NCI-H128 (cell line): ENCODE measurements at regions not wholly inside any gene's neighbourhood (a gene's known extent, or its start where the extent isn't known, plus 50 kb on each side); places are given as distances from the start of the nearest gene placed in this dataset.

Source experiments
- DNase-seq: peaks from one replicate; lab custom pipeline; 2025; ENCODE audit not compliant: unreplicated experiment; lab: John Stamatoyannopoulos, UW

GRCh38 chr2:157179324-157180105 is 78.0 kb upstream of the GALNT5 start:
- DNase-seq: no peak

DNA sequence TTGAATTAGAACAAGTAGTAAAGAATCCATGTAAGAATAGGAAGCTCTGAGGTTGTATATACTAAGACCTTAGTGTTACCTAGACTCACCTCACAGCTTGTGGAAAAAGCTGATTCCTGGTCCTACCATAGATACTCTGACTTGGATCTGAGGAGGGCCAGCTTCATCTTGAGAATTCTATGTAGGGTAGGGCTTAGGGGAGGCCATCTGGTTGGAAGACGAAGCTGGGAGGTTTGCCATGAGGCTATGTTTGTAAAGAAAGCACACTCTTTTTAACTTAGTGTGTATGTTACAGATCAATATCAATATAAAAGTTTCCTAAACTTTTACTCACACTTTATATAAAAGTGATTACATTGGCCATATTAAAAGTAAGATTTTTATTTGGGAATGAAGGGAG is 77.1 kb upstream of the GALNT5 start:
- no peak for DNase-seq

GRCh38 chr2:157181234-157181633 is 76.3 kb upstream of the GALNT5 start:
- no peak for DNase-seq

DNA sequence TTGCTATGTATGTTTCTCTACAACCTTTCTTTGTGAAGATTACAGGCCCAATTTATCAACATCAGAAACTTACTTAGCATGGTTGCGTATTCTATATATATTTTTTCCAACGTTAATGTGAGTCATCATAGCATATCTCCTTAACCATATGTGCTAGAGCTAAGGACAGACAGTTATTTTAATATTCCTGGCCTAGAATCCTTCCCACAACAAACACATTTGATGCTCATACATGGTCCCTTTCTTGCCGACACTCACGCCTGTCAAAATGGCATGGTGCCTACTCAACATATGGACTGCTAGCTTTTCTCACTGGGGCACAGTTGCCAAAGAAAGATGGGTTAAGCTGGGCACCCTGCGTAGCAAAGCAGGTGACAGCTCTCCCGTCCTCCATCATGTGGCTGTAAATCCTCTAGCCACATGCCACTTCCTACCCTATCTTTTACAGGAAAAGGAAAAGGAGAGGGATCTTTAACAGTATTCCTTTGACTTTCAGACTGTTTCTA is 75.2 kb upstream of the GALNT5 start:
- no peak for DNase-seq

DNA sequence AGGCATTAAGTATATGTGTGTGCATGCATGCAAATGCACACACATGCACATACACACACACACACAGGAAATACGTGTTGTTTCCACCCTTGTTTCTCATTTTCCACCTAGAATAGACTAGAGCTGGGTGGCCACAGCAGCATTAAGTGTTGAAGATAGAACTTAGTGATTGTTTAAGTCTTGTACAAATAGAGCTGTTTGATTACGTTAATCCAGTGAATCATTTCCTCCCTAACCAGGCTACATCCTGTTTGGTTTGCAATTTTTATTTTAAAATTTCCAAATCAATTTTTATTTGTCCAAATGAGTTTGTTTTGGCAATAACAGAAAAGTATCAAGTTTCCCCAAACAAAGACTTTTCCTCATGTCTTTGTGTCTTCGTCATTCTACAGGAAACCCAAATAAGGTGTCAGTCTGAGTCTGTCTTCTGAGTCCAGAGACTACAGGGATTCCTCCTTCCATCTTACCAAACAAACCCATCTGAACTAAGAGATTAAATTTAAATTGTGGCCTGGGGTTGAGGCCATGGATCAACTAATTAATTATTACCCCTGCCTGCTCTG is 74.6 kb upstream of the GALNT5 start:
- no peak for DNase-seq

GRCh38 chr2:157184161-157184895 is 73.2 kb upstream of the GALNT5 start:
- no peak for DNase-seq

DNA sequence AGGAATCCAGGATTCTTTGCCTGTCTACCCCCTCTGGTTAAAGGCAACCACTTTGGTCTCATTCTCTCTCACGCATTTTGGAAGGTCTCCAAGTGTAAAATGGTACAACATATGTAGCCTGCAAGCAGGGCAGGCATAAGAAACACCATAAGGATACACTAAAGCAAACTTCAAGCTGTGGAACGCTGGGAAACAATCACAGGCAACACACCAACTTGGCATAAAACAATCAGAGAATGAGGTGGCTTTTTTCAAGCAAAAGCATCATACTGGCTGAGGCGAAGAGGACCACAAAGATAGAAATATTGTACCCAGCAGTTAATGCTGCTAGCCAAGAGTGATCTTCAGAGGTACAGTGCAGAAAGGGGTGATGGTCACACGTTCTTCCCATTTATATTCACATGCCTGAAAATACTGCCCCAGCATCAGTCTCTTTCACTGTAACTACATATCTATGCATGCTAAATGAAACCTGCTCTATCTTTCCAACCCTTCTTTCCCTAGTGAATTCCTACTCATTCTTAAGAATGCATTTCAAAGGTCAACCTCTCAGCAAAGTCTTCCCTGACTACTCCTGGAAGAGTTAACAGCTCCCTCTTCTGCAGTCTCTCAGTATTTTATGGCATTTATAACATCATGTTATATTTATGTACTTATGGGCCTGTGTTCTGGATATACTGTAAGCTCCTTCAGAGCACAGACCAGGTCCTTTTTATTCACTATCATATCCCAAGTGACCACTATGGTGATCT is 71.9 kb upstream of the GALNT5 start:
- no peak for DNase-seq

- no peak for DNase-seq
Measured at GRCh38 chr2:157190151-157190550, 67.4 kb upstream of the GALNT5 start.

GRCh38 chr2:157191186-157191585 is 66.3 kb upstream of the GALNT5 start:
- no peak for DNase-seq

DNA sequence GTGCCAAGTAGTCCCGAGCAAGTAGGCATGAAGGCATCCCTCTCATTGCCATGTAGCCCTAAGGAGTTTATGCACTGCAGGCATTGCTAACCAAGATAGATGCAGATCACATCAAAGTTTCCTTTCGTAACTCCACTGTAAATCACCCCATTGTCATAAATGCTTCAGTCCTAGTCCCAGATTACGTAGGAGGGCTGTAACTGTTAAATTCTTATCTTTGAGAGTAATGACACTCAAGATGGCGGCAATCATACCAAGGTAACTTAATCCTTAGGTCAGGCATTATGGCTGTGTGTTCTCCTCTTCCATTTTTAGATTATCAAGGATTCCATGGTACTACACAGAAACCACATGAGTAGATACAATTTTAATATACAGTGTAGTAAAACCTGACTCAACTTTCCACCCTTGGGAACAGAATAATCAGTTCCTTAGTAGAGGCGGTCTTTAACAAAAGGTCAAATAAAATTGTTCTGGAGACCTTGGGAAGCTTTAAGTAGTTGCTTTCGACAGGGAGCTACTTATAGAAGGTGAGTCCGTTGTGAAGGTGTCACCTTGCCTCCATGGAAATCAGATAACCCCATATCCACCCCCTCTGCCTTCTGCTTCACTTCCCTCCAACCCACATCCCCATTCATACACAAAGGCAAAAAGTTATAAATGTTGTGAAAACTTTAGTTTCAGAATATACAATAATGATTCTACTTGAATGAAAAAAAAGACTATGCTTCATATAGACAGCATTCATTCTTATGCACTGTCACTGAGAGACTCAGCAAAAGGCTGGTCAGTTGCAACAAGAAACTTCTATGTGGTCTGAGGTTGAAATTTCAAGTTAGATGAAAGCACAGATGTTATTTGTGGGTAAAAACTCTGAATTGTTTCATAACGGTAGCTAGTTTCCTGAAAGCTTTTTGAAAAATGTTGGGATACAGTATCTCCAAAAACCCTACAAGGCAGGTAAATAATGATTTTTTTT is 64.8 kb upstream of the GALNT5 start:
- no peak for DNase-seq

- no peak for DNase-seq
Measured at GRCh38 chr2:157193461-157193860, 64.0 kb upstream of the GALNT5 start.

GRCh38 chr2:157194097-157194688 is 63.3 kb upstream of the GALNT5 start:
- no peak for DNase-seq

DNA sequence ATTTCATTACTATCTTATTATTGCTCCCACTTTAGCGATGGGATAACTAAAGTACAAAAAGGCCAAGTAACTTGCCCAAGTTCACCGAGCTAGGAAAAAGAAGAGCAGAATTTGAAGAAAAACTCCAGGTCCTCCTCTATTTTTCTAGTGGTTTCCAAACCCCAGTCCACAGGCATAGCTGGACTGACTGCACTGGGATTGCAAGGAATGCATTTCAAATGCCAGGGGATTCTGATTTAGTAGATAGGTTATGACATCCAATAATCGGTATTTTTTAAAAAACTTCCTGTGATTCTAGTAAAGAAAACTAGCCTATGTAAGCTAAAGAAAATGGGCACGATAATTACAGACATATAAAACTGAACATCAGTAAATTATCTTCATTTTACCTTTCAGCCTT is 62.7 kb upstream of the GALNT5 start:
- no peak for DNase-seq

DNA sequence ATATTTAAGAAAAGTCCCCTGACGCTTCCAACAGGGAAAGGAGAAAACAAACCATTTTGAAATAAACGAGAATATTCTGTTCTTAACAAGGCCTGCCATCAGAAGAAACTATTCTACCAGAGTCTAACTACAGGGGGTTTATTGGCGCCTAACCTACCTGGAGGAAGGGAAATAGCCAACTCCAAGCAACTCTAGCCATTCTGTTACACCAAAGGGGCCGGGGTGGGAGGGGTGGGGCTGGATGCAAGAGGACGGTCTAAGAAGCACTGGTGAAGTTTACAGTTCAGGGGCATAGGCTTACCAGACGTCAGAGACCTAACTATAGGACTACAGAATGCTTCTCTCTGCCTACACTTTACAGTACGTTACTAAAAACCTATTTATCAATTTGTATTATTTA is 60.5 kb upstream of the GALNT5 start:
- no peak for DNase-seq

- no peak for DNase-seq
Measured at GRCh38 chr2:157197848-157198247, 59.7 kb upstream of the GALNT5 start.

DNA sequence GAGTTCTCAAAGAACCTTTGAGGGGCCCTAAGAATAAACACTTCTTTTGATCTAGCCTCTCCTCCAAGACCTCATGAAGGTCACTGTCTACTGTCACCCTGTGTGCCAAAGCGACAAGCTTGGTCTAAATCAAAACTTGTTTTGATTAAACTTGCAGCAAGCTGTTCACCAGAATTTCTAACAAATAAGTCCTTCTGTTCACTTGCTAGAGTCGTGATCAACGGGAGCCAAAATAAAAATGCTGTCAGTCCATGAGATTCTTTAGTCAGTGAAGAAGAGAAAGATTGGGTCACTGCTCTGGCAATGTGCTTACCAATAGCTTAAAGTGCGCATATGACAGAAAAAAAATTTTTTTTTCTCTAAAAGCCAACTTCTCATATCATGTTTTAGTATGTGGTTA is 53.9 kb upstream of the GALNT5 start:
- no peak for DNase-seq

DNA sequence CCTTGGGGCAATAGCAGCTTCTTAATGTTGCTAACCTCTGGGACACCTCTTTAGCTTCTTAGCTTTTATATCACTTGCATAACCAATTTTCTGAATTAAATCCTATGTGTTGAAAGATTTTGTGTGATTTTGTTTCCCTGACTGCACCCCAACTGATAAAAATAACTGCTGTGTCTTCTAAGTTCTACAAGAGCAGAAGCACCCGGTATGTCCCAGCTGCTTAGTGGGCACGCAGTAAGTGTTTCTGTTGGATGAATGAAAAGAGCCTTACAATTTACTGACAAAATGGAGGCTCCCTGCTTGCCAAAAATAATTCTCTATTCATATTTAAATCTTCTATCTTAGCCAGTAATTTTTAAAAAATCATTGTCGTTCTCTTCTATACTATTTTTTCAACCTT is 53.1 kb upstream of the GALNT5 start:
- no peak for DNase-seq

DNA sequence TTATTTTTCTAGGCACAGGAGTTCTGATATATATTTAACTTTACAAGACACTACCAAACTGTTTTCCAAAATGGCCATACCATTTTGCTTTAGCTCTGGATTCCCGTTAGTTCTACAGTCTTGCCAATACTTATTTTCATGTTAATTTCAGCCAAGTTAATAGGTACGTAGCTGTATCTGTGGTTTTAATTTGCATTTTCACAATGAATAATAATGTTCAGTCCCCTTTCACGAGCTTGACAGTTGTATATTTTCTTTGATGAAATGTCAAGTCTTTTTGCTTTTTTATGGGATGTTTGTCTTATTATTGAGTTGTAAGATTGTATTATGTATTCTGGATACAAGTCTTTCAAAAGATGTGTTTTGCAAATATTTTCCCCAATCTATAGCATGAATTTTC is 50.6 kb upstream of the GALNT5 start:
- no peak for DNase-seq
